Upper lobe of left lung (tissue), 4 donors: ENCODE measurements at regions not wholly inside any gene's neighbourhood (a gene's known extent, or its start where the extent isn't known, plus 50 kb on each side); places are given as distances from the start of the nearest gene placed in this dataset.

Experiments used
- EP300 ChIP-seq, 4 donors: sonication (generic); formaldehyde crosslinking; IDR thresholded peaks; one replicate each; pipeline ENCODE4 v1.5.1; 2017; ENCODE audit warnings: antibody characterized with exemption in 4 of 4, control low read depth in 2 of 4
- POLR2A ChIP-seq, 4 donors: fragments of 450-650 bp; IDR thresholded peaks; one replicate each; pipeline ENCODE4 v1.5.1; 2016 to 2017; ENCODE audit warnings: antibody characterized with exemption in 4 of 4, mild to moderate bottlenecking in 2 of 4
- POLR2AphosphoS5 ChIP-seq, 2 donors: sonication (generic); formaldehyde crosslinking; IDR thresholded peaks; one replicate each; pipeline ENCODE4 v1.5.1; 2017; ENCODE audit warnings: antibody characterized with exemption in 2 of 2
- TF ChIP-seq, protein P1 (sequence below), 6 experiments: fragments of 450-650 bp in 4 of 6; fragments of 200-600 bp in 2 of 6; sonication (generic) in 2 of 6; IDR thresholded peaks; one replicate each; pipeline ENCODE4 v1.5.1; 2016 to 2019; ENCODE audit warnings: antibody characterized with exemption in 6 of 6

GRCh38 chr6:151681433-151682059 lies 125.9 kb upstream of the ESR1 start:
- TF ChIP-seq, protein P1, sequence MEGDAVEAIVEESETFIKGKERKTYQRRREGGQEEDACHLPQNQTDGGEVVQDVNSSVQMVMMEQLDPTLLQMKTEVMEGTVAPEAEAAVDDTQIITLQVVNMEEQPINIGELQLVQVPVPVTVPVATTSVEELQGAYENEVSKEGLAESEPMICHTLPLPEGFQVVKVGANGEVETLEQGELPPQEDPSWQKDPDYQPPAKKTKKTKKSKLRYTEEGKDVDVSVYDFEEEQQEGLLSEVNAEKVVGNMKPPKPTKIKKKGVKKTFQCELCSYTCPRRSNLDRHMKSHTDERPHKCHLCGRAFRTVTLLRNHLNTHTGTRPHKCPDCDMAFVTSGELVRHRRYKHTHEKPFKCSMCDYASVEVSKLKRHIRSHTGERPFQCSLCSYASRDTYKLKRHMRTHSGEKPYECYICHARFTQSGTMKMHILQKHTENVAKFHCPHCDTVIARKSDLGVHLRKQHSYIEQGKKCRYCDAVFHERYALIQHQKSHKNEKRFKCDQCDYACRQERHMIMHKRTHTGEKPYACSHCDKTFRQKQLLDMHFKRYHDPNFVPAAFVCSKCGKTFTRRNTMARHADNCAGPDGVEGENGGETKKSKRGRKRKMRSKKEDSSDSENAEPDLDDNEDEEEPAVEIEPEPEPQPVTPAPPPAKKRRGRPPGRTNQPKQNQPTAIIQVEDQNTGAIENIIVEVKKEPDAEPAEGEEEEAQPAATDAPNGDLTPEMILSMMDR (IDR thresholded peaks at IDR 0.05) = no peak
- no peak for TF ChIP-seq EP300 (IDR thresholded peaks at IDR 0.05)
- no peak for TF ChIP-seq POLR2A (IDR thresholded peaks at IDR 0.05)
- no peak for TF ChIP-seq POLR2AphosphoS5 (IDR thresholded peaks at IDR 0.05)
